RWPE1 (cell line): ENCODE measurements at regions not wholly inside any gene's neighbourhood (a gene's known extent, or its start where the extent isn't known, plus 50 kb on each side); places are given as distances from the start of the nearest gene placed in this dataset.

Experiments
- CTCF ChIA-PET: fragments of 350-600 bp; sonication (Branson Sonifier 250); formaldehyde crosslinking; extraction: SDS; loops from one replicate; lab custom pipeline; 2021; lab: Yijun Ruan, JAX
- POLR2A ChIA-PET: fragments of 400-600 bp; formaldehyde crosslinking; extraction: SDS; loops from one replicate; lab custom pipeline; 2020; ENCODE audit warnings: antibody characterized with exemption; ENCODE audit not compliant: low non-redundant PET; lab: Yijun Ruan, JAX
- DNase-seq: peaks from one replicate; pipeline ENCODE4 v3.0.0; 2012; ENCODE audit warnings: low spot score
- H3K27ac ChIP-seq: fragments of 450-650 bp; 2 replicates; pipeline ENCODE4 v1.5.1; 2017
- CTCF ChIP-seq: fragments of 450-650 bp; conservative IDR thresholded peaks from 2 replicates; pipeline ENCODE4 v1.5.1; 2017; ENCODE audit warnings: low read depth, mild to moderate bottlenecking

- TF ChIP-seq CTCF = no peak
- ChIA-PET POLR2A (no interaction called here), CTCF (no interaction called here)
- no peak for DNase-seq
- H3K27ac ChIP-seq = no peak overlapping the region
Observed at GRCh38 chr10:56298941-56299340, 62.1 kb downstream of the ZWINT start.

GRCh38 chr10:56296618-56297017, 64.4 kb downstream of the ZWINT start:
- no peak overlapping the region for H3K27ac ChIP-seq
- DNase-seq = no peak
- CTCF ChIA-PET = no interaction called here
- POLR2A ChIA-PET = no interaction called here
- no peak for TF ChIP-seq CTCF

GRCh38 chr10:56288403-56288802, 72.7 kb downstream of the ZWINT start:
- no peak overlapping the region for H3K27ac ChIP-seq
- TF ChIP-seq CTCF = no peak
- no peak for DNase-seq
- ChIA-PET CTCF (no interaction called here), POLR2A (no interaction called here)

GRCh38 chr10:56286096-56286495, 75.0 kb downstream of the ZWINT start:
- DNase-seq = no peak
- CTCF ChIA-PET = no interaction called here
- POLR2A ChIA-PET = no interaction called here
- no peak overlapping the region for H3K27ac ChIP-seq
- TF ChIP-seq CTCF = no peak

- no peak for DNase-seq
- ChIA-PET POLR2A (no interaction called here), CTCF (no interaction called here)
- TF ChIP-seq CTCF = no peak
- no peak overlapping the region for H3K27ac ChIP-seq
Observed at GRCh38 chr10:56279270-56279669, 81.8 kb downstream of the ZWINT start.

- no peak overlapping the region for H3K27ac ChIP-seq
- no peak for TF ChIP-seq CTCF
- POLR2A ChIA-PET = no interaction called here
- CTCF ChIA-PET = no interaction called here
- DNase-seq = no peak
Observed at GRCh38 chr10:56269181-56269580, 91.9 kb downstream of the ZWINT start.

GRCh38 chr10:56266120-56266519, 94.9 kb downstream of the ZWINT start:
- H3K27ac ChIP-seq = no peak overlapping the region
- ChIA-PET CTCF (no interaction called here), POLR2A (no interaction called here)
- TF ChIP-seq CTCF = no peak
- no peak for DNase-seq
